GM23248 (cell line): ENCODE measurements at regions not wholly inside any gene's neighbourhood (a gene's known extent, or its start where the extent isn't known, plus 50 kb on each side); places are given as distances from the start of the nearest gene placed in this dataset.

Source experiments
- EZH2 ChIP-seq: fragments of 200-600 bp; sonication (generic); IDR thresholded peaks from 2 replicates; pipeline ENCODE4 v1.6.1; 2018; ENCODE audit warnings: antibody characterized with exemption, mild to moderate bottlenecking; ENCODE audit not compliant: insufficient read depth, poor library complexity, severe bottlenecking
- EZH2phosphoT487 ChIP-seq: fragments of 200-600 bp; sonication (generic); IDR thresholded peaks from 2 replicates; pipeline ENCODE4 v1.6.1; 2018; ENCODE audit warnings: antibody characterized with exemption, moderate library complexity, mild to moderate bottlenecking, low read depth; ENCODE audit not compliant: insufficient read depth

DNA sequence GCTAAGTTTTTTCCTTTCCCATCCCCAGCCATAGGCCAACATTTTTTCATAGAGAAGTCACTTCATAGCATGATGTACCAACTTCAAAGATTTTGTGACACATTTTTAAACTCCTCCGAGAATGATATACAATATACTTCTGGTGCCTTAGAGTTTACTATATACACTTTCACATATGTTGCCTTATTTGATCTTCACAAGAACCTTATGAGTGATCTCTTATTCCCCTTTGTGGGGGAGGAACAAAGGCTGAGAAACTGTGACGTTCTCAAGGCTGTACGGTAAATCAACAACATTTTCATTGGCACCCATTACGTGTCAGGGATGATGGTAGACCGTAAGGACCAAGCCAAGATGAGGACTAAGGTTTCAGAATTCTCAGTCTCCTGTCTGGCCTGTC is 130.0 kb downstream of the RFPL4B start:
- TF ChIP-seq EZH2 (no peak), EZH2phosphoT487 (no peak)
